ENCODE measurements at regions not wholly inside any gene's neighbourhood (a gene's known extent, or its start where the extent isn't known, plus 50 kb on each side); places are given as distances from the start of the nearest gene placed in this dataset.

GRCh38 chr20:48220033-48220633 lies 434.9 kb upstream of the SULF2 start:
- no peak for TF ChIP-seq ZFP30 (CRISPR knock-in tag; IDR thresholded peaks at IDR 0.05)
- TF ChIP-seq RARB (CRISPR knock-in tag; IDR thresholded peaks at IDR 0.05): no peak
- TF ChIP-seq, protein P1, sequence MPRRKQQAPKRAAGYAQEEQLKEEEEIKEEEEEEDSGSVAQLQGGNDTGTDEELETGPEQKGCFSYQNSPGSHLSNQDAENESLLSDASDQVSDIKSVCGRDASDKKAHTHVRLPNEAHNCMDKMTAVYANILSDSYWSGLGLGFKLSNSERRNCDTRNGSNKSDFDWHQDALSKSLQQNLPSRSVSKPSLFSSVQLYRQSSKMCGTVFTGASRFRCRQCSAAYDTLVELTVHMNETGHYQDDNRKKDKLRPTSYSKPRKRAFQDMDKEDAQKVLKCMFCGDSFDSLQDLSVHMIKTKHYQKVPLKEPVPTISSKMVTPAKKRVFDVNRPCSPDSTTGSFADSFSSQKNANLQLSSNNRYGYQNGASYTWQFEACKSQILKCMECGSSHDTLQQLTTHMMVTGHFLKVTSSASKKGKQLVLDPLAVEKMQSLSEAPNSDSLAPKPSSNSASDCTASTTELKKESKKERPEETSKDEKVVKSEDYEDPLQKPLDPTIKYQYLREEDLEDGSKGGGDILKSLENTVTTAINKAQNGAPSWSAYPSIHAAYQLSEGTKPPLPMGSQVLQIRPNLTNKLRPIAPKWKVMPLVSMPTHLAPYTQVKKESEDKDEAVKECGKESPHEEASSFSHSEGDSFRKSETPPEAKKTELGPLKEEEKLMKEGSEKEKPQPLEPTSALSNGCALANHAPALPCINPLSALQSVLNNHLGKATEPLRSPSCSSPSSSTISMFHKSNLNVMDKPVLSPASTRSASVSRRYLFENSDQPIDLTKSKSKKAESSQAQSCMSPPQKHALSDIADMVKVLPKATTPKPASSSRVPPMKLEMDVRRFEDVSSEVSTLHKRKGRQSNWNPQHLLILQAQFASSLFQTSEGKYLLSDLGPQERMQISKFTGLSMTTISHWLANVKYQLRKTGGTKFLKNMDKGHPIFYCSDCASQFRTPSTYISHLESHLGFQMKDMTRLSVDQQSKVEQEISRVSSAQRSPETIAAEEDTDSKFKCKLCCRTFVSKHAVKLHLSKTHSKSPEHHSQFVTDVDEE (CRISPR knock-in tag; IDR thresholded peaks at IDR 0.05): no peak
- TF ChIP-seq ZNF565 (CRISPR knock-in tag; conservative IDR thresholded peaks at IDR 0.05; ENCODE audit: low read depth): no peak
- TF ChIP-seq CSDC2 (CRISPR knock-in tag; IDR thresholded peaks at IDR 0.05): no peak
- no peak for TF ChIP-seq ZFP3 (CRISPR knock-in tag; IDR thresholded peaks at IDR 0.05)
- TF ChIP-seq PPARA (CRISPR knock-in tag; IDR thresholded peaks at IDR 0.05; ENCODE audit: borderline replicate concordance): no peak
- TF ChIP-seq CREB5 (CRISPR knock-in tag; IDR thresholded peaks at IDR 0.05; ENCODE audit: low read depth): no peak
- TF ChIP-seq ARNTL (CRISPR knock-in tag; IDR thresholded peaks at IDR 0.05; ENCODE audit: borderline replicate concordance, low read depth): no peak
- no peak for TF ChIP-seq CSRNP3 (CRISPR knock-in tag; IDR thresholded peaks at IDR 0.05)
- TF ChIP-seq TCF4 (CRISPR knock-in tag; IDR thresholded peaks at IDR 0.05; ENCODE audit: borderline replicate concordance): no peak
- TF ChIP-seq, protein P2, sequence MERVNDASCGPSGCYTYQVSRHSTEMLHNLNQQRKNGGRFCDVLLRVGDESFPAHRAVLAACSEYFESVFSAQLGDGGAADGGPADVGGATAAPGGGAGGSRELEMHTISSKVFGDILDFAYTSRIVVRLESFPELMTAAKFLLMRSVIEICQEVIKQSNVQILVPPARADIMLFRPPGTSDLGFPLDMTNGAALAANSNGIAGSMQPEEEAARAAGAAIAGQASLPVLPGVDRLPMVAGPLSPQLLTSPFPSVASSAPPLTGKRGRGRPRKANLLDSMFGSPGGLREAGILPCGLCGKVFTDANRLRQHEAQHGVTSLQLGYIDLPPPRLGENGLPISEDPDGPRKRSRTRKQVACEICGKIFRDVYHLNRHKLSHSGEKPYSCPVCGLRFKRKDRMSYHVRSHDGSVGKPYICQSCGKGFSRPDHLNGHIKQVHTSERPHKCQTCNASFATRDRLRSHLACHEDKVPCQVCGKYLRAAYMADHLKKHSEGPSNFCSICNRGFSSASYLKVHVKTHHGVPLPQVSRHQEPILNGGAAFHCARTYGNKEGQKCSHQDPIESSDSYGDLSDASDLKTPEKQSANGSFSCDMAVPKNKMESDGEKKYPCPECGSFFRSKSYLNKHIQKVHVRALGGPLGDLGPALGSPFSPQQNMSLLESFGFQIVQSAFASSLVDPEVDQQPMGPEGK (CRISPR knock-in tag; IDR thresholded peaks at IDR 0.05; ENCODE audit: borderline replicate concordance): no peak

All from SK-N-SH treated with all-trans-retinoic acid at 6 μM for 48 hours (cell line).